Liver (tissue), 8 donors: ENCODE measurements at regions not wholly inside any gene's neighbourhood (a gene's known extent, or its start where the extent isn't known, plus 50 kb on each side); places are given as distances from the start of the nearest gene placed in this dataset.

ENCODE experiments used
- DNase-seq: peaks from one replicate; pipeline ENCODE4 v3.0.0-alpha.2; 2017; ENCODE audit warnings: low spot score
- H3K27ac ChIP-seq, 2 donors: one replicate each; pipeline ENCODE4 v1.7.0; 2013; ENCODE audit warnings: inconsistent platforms in 2 of 2, low read length in 2 of 2, control low read depth in 1 of 2, low read depth in 1 of 2, mild to moderate bottlenecking in 1 of 2
- H3K27me3 ChIP-seq, 4 donors: one replicate each; pipeline versions ENCODE4 v1.6.1 to v1.7.0; 2013; ENCODE audit warnings: low read length in 3 of 4, inconsistent platforms in 1 of 4, mild to moderate bottlenecking in 1 of 4, moderate library complexity in 1 of 4; ENCODE audit not compliant: control insufficient read depth in 4 of 4, insufficient read depth in 4 of 4
- H3K36me3 ChIP-seq, 4 donors: one replicate each; pipeline versions ENCODE4 v1.6.1 to v1.7.0; 2013; ENCODE audit warnings: low read length in 3 of 4, mild to moderate bottlenecking in 3 of 4, low read depth in 1 of 4, moderate library complexity in 1 of 4; ENCODE audit not compliant: control insufficient read depth in 4 of 4, insufficient read depth in 3 of 4
- H3K4me1 ChIP-seq, 4 donors: one replicate each; pipeline versions ENCODE4 v1.6.1 to v1.7.0; 2013; ENCODE audit warnings: low read length in 3 of 4, mild to moderate bottlenecking in 3 of 4, moderate library complexity in 1 of 4; ENCODE audit not compliant: control insufficient read depth in 4 of 4, insufficient read depth in 4 of 4
- H3K4me3 ChIP-seq, 3 donors: one replicate each; pipeline versions ENCODE4 v1.6.1 to v1.7.0; 2013; ENCODE audit warnings: low read length in 3 of 3, control low read depth in 1 of 3, low read depth in 1 of 3, mild to moderate bottlenecking in 1 of 3
- H3K9ac ChIP-seq, 2 donors: one replicate each; pipeline ENCODE4 v1.7.0; 2013; ENCODE audit warnings: low read length in 2 of 2, mild to moderate bottlenecking in 2 of 2, moderate library complexity in 2 of 2, control low read depth in 1 of 2, low read depth in 1 of 2
- H3K9me3 ChIP-seq, 4 donors: one replicate each; pipeline versions ENCODE4 v1.6.1 to v1.7.0; 2013; ENCODE audit warnings: low read length in 3 of 4; ENCODE audit not compliant: control insufficient read depth in 4 of 4
- CTCF ChIP-seq: fragments of 150-350 bp; IDR thresholded peaks from 2 replicates; pipeline ENCODE4 v1.5.1; 2017; ENCODE audit warnings: improper control_type of control experiment, low read depth, low read length; ENCODE audit not compliant: missing input control
- EGR1 ChIP-seq, 2 donors: IDR thresholded peaks; 2 replicates each; pipeline ENCODE4 v1.6.1; 2016 to 2018; ENCODE audit warnings: antibody characterized with exemption in 2 of 2, low read depth in 2 of 2
- FOXA1 ChIP-seq: IDR thresholded peaks from 2 replicates; pipeline ENCODE4 v1.6.1; 2016; ENCODE audit warnings: antibody characterized with exemption
- FOXA2 ChIP-seq: IDR thresholded peaks from 2 replicates; pipeline ENCODE4 v1.6.1; 2016; ENCODE audit warnings: antibody characterized with exemption
- GABPA ChIP-seq, 2 donors: IDR thresholded peaks in 1 of 2; conservative IDR thresholded peaks in 1 of 2; 2 replicates each; pipeline ENCODE4 v1.6.1; 2016; ENCODE audit warnings: antibody characterized with exemption in 2 of 2, mild to moderate bottlenecking in 1 of 2, moderate library complexity in 1 of 2
- HNF4A ChIP-seq, 2 donors: conservative IDR thresholded peaks; 2 replicates each; pipeline ENCODE4 v1.6.1; 2016; ENCODE audit warnings: antibody characterized with exemption in 2 of 2, mild to moderate bottlenecking in 2 of 2
- HNF4G ChIP-seq: IDR thresholded peaks from 2 replicates; pipeline ENCODE4 v1.6.1; 2016; ENCODE audit warnings: antibody characterized with exemption
- JUND ChIP-seq, 2 donors: IDR thresholded peaks; 2 replicates each; pipeline ENCODE4 v1.6.1; 2016; ENCODE audit warnings: antibody characterized with exemption in 2 of 2
- NR2F2 ChIP-seq: IDR thresholded peaks from 2 replicates; pipeline ENCODE4 v1.6.1; 2016; ENCODE audit warnings: antibody characterized with exemption
- RAD21 ChIP-seq, 2 donors: IDR thresholded peaks; 2 replicates each; pipeline ENCODE4 v1.6.1; 2016; ENCODE audit warnings: antibody characterized with exemption in 2 of 2, mild to moderate bottlenecking in 2 of 2
- RXRA ChIP-seq, 2 donors: IDR thresholded peaks; 2 replicates each; pipeline ENCODE4 v1.6.1; 2017 to 2018; ENCODE audit warnings: antibody characterized with exemption in 2 of 2, mild to moderate bottlenecking in 1 of 2
- SP1 ChIP-seq: IDR thresholded peaks from 2 replicates; pipeline ENCODE4 v1.6.1; 2018; ENCODE audit warnings: antibody characterized with exemption, mild to moderate bottlenecking
- WGBS: extraction: QIAGEN DNeasy Blood & Tissue Kit; methylation state at CpG from one replicate; pipeline ENCODE4 v1.1.7; 2013; 5-methylcytosine and 5-hydroxymethylcytosine counted together
- TF ChIP-seq, protein P1 (sequence below): IDR thresholded peaks from 2 replicates; pipeline ENCODE4 v1.6.1; 2016; ENCODE audit warnings: antibody characterized with exemption
- TF ChIP-seq, protein P2 (sequence below): IDR thresholded peaks from 2 replicates; pipeline ENCODE4 v1.6.1; 2016; ENCODE audit warnings: antibody characterized with exemption, mild to moderate bottlenecking
- TF ChIP-seq, protein P3 (sequence below): IDR thresholded peaks from 2 replicates; pipeline ENCODE4 v1.6.1; 2016; ENCODE audit warnings: antibody characterized with exemption
- TF ChIP-seq, protein P4 (sequence below): IDR thresholded peaks from 2 replicates; pipeline ENCODE4 v1.6.1; 2016; ENCODE audit warnings: antibody characterized with exemption
- donor health status: healthy.
- donor health status: healthy.
- donor health status: healthy.
- donor health status: healthy.
- donor health status: healthy.

DNA sequence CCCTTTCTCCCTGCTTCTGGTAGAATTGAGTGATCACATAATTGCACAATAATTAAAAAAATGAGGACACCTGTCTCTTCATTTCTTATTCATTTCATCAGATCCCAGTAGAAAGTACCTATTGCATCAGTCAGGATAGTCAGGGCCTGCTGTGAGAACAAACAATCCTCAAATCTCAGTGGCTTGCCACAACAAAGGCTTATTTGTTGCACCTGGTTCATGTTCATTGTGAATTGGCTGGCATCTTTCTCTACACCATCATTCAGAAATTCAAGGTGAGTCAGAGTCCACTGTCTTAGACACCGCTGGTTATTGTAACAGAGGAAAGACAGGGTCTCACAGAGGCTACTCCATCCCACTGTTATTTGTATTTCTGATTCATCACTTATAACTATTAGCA, 409.8 kb downstream of the STIM2 start:
- TF ChIP-seq SP1 (no peak), HNF4G (no peak), FOXA2 (no peak)
- WGBS: 59% methylated on average over 1 of the region's 1 CpG
- no peaks in the 10 kb centered on the region for H3K36me3 ChIP-seq
- no peaks in the 10 kb centered on the region for H3K9me3 ChIP-seq
- no peak for DNase-seq
- H3K27ac ChIP-seq: no peak overlapping the region
- peaks cover 0 to 5% (median 0%) of the 10 kb centered on the region in 4 donors for H3K27me3 ChIP-seq
- no peak overlapping the region for H3K9ac ChIP-seq
- no peaks in the 10 kb centered on the region for H3K4me1 ChIP-seq
- H3K4me3 ChIP-seq: no peak overlapping the region

- H3K9me3 ChIP-seq: no peaks in the 10 kb centered on the region
- H3K27me3 ChIP-seq: peaks cover 0 to 5% (median 0%) of the 10 kb centered on the region in 4 donors
- H3K4me3 ChIP-seq: no peak overlapping the region
- no peak overlapping the region for H3K27ac ChIP-seq
- no peak for DNase-seq
- no peak for TF ChIP-seq FOXA2
- no peak for TF ChIP-seq HNF4A (conservative IDR thresholded peaks at IDR 0.05)
- no peak for TF ChIP-seq RXRA (IDR thresholded peaks at IDR 0.05)
- TF ChIP-seq GABPA (IDR thresholded peaks at IDR 0.05 in 1 of 2, conservative IDR thresholded peaks at IDR 0.05 in 1 of 2): no peak
- TF ChIP-seq NR2F2: no peak
- TF ChIP-seq, protein P1, sequence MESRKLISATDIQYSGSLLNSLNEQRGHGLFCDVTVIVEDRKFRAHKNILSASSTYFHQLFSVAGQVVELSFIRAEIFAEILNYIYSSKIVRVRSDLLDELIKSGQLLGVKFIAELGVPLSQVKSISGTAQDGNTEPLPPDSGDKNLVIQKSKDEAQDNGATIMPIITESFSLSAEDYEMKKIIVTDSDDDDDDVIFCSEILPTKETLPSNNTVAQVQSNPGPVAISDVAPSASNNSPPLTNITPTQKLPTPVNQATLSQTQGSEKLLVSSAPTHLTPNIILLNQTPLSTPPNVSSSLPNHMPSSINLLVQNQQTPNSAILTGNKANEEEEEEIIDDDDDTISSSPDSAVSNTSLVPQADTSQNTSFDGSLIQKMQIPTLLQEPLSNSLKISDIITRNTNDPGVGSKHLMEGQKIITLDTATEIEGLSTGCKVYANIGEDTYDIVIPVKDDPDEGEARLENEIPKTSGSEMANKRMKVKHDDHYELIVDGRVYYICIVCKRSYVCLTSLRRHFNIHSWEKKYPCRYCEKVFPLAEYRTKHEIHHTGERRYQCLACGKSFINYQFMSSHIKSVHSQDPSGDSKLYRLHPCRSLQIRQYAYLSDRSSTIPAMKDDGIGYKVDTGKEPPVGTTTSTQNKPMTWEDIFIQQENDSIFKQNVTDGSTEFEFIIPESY: no peak
- TF ChIP-seq JUND (IDR thresholded peaks at IDR 0.05): no peak
- TF ChIP-seq, protein P2, sequence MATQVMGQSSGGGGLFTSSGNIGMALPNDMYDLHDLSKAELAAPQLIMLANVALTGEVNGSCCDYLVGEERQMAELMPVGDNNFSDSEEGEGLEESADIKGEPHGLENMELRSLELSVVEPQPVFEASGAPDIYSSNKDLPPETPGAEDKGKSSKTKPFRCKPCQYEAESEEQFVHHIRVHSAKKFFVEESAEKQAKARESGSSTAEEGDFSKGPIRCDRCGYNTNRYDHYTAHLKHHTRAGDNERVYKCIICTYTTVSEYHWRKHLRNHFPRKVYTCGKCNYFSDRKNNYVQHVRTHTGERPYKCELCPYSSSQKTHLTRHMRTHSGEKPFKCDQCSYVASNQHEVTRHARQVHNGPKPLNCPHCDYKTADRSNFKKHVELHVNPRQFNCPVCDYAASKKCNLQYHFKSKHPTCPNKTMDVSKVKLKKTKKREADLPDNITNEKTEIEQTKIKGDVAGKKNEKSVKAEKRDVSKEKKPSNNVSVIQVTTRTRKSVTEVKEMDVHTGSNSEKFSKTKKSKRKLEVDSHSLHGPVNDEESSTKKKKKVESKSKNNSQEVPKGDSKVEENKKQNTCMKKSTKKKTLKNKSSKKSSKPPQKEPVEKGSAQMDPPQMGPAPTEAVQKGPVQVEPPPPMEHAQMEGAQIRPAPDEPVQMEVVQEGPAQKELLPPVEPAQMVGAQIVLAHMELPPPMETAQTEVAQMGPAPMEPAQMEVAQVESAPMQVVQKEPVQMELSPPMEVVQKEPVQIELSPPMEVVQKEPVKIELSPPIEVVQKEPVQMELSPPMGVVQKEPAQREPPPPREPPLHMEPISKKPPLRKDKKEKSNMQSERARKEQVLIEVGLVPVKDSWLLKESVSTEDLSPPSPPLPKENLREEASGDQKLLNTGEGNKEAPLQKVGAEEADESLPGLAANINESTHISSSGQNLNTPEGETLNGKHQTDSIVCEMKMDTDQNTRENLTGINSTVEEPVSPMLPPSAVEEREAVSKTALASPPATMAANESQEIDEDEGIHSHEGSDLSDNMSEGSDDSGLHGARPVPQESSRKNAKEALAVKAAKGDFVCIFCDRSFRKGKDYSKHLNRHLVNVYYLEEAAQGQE: no peak
- TF ChIP-seq EGR1 (IDR thresholded peaks at IDR 0.05; ENCODE audit: low read depth in 2 of 2): no peak
- TF ChIP-seq SP1: no peak
- TF ChIP-seq, protein P3, sequence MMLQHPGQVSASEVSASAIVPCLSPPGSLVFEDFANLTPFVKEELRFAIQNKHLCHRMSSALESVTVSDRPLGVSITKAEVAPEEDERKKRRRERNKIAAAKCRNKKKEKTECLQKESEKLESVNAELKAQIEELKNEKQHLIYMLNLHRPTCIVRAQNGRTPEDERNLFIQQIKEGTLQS: no peak
- TF ChIP-seq RAD21 (IDR thresholded peaks at IDR 0.05): no peak
- TF ChIP-seq, protein P4, sequence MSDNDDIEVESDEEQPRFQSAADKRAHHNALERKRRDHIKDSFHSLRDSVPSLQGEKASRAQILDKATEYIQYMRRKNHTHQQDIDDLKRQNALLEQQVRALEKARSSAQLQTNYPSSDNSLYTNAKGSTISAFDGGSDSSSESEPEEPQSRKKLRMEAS: no peak
- no peak for TF ChIP-seq FOXA1
- no peak for TF ChIP-seq CTCF
- TF ChIP-seq HNF4G: no peak
- no peak overlapping the region for H3K9ac ChIP-seq
- 58% methylated on average over 4 of the region's 4 CpGs for WGBS
- H3K4me1 ChIP-seq: no peaks in the 10 kb centered on the region
- H3K36me3 ChIP-seq: no peaks in the 10 kb centered on the region
These were observed 410.9 kb downstream of the STIM2 start for GRCh38 chr4:27271555-27271954.
